ENCODE measurements at regions not wholly inside any gene's neighbourhood (a gene's known extent, or its start where the extent isn't known, plus 50 kb on each side); places are given as distances from the start of the nearest gene placed in this dataset.

- no peak for TF ChIP-seq CTCF (IDR thresholded peaks at IDR 0.05; ENCODE audit: low read length, missing control alignments)
- DNase-seq (ENCODE audit: low read depth): no peak
- H3K4me3 ChIP-seq (replicated peaks; ENCODE audit: low read depth, low read length): no peak overlapping the region
Measured at GRCh38 chr3:8206971-8207617, 294.5 kb upstream of the LMCD1 start.

GRCh38 chr3:8210882-8211341 lies 290.7 kb upstream of the LMCD1 start:
- peak; percentile 13 for DNase-seq (ENCODE audit: low read depth)
- no peak overlapping the region for H3K4me3 ChIP-seq (replicated peaks; ENCODE audit: low read depth, low read length)
- TF ChIP-seq CTCF (IDR thresholded peaks at IDR 0.05; ENCODE audit: low read length, missing control alignments): no peak

- no peak overlapping the region for H3K4me3 ChIP-seq (replicated peaks; ENCODE audit: low read depth, low read length)
- no peak for TF ChIP-seq CTCF (IDR thresholded peaks at IDR 0.05; ENCODE audit: low read length, missing control alignments)
- DNase-seq (ENCODE audit: low read depth): no peak
Measured at GRCh38 chr3:8212794-8213193, 288.8 kb upstream of the LMCD1 start.

GRCh38 chr3:8213286-8213685 lies 288.3 kb upstream of the LMCD1 start:
- H3K4me3 ChIP-seq (replicated peaks; ENCODE audit: low read depth, low read length): no peak overlapping the region
- no peak for DNase-seq (ENCODE audit: low read depth)
- no peak for TF ChIP-seq CTCF (IDR thresholded peaks at IDR 0.05; ENCODE audit: low read length, missing control alignments)

GRCh38 chr3:8215821-8216220 lies 285.8 kb upstream of the LMCD1 start:
- no peak for TF ChIP-seq CTCF (IDR thresholded peaks at IDR 0.05; ENCODE audit: low read length, missing control alignments)
- DNase-seq (ENCODE audit: low read depth): no peak
- H3K4me3 ChIP-seq (replicated peaks; ENCODE audit: low read depth, low read length): no peak overlapping the region

- no peak for DNase-seq (ENCODE audit: low read depth)
- no peak overlapping the region for H3K4me3 ChIP-seq (replicated peaks; ENCODE audit: low read depth, low read length)
- TF ChIP-seq CTCF (IDR thresholded peaks at IDR 0.05; ENCODE audit: low read length, missing control alignments): no peak
Measured at GRCh38 chr3:8218353-8218940, 283.2 kb upstream of the LMCD1 start.

- no peak for TF ChIP-seq CTCF (IDR thresholded peaks at IDR 0.05; ENCODE audit: low read length, missing control alignments)
Measured at GRCh38 chr3:8220291-8220690, 281.3 kb upstream of the LMCD1 start.

More at GRCh38 chr3:8220291-8220690, 281.3 kb upstream of the LMCD1 start:
- no peak for DNase-seq (ENCODE audit: low read depth)
- H3K4me3 ChIP-seq (replicated peaks; ENCODE audit: low read depth, low read length): no peak overlapping the region
